BE2C (cell line): ENCODE measurements at regions not wholly inside any gene's neighbourhood (a gene's known extent, or its start where the extent isn't known, plus 50 kb on each side); places are given as distances from the start of the nearest gene placed in this dataset.

Experiments used
- DNase-seq: peaks from one replicate; pipeline ENCODE4 v3.0.0-alpha.2; 2020
- H3K27me3 ChIP-seq: fragments of 250-450 bp; sonication (Bioruptor Pico); 2 replicates; pipeline ENCODE4 v1.5.1; 2020; ENCODE audit warnings: mild to moderate bottlenecking
- H3K36me3 ChIP-seq: fragments of 250-450 bp; sonication (Bioruptor Pico); 2 replicates; pipeline ENCODE4 v1.5.1; 2020; ENCODE audit warnings: mild to moderate bottlenecking
- H3K4me1 ChIP-seq: fragments of 250-450 bp; sonication (Bioruptor Pico); 2 replicates; pipeline ENCODE4 v1.5.1; 2020
- H3K4me3 ChIP-seq: 2 replicates; pipeline ENCODE4 v1.5.1; 2011; ENCODE audit warnings: low read depth, low read length
- H3K9me3 ChIP-seq: fragments of 250-450 bp; sonication (Bioruptor Pico); 2 replicates; pipeline ENCODE4 v1.5.1; 2020
- TF ChIP-seq, protein P1 (sequence below): IDR thresholded peaks from 2 replicates; pipeline ENCODE4 v1.5.1; 2012; ENCODE audit warnings: mild to moderate bottlenecking, low read depth, low read length

DNA sequence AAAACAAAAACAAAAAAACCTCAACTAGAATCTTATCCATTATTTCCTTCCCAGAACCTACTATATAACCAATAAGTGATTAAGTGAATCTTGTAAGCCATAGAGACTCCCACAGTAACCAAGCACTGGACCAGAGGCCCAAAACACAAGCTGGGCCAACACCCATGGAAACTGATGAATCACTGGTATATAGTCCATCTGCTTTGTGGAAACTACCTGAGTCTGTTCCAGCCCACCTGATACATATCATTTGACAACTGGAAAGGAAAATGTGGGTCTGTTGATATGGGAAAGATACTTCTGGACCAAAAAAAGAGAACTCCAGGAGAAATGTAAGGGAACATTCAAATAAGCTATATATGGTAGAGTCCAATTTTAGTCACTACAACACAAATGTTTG lies 252.8 kb downstream of the MREG start:
- Histone ChIP-seq H3K36me3 (no peaks in the 10 kb centered on the region), H3K9me3 (no peaks in the 10 kb centered on the region), H3K4me1 (peaks cover 7% of the 10 kb centered on the region), H3K4me3 (no peak overlapping the region), H3K27me3 (no peaks in the 10 kb centered on the region)
- DNase-seq: no peak
- TF ChIP-seq, protein P1, sequence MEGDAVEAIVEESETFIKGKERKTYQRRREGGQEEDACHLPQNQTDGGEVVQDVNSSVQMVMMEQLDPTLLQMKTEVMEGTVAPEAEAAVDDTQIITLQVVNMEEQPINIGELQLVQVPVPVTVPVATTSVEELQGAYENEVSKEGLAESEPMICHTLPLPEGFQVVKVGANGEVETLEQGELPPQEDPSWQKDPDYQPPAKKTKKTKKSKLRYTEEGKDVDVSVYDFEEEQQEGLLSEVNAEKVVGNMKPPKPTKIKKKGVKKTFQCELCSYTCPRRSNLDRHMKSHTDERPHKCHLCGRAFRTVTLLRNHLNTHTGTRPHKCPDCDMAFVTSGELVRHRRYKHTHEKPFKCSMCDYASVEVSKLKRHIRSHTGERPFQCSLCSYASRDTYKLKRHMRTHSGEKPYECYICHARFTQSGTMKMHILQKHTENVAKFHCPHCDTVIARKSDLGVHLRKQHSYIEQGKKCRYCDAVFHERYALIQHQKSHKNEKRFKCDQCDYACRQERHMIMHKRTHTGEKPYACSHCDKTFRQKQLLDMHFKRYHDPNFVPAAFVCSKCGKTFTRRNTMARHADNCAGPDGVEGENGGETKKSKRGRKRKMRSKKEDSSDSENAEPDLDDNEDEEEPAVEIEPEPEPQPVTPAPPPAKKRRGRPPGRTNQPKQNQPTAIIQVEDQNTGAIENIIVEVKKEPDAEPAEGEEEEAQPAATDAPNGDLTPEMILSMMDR: no peak

DNA sequence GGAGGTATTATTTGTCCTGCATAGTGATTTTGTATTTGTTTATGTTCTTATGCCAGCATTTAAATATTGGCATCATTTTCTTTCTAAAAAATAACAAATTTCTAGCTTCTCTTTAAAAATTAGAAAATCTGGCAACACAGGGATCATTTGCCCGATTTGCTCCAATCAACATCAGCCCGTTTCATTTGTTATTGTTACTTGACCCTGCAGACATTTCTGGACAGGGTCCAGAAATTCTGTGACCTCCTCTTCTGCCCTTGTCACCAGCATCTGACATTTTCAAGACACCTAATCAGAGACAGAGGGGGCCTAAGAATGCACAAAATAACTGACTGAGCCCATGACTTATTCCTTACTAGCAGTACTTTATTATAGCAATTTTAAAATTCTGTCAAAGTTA lies 253.3 kb downstream of the MREG start:
- peaks cover 4% of the 10 kb centered on the region for H3K4me1 ChIP-seq
- TF ChIP-seq, protein P1: no peak
- no peaks in the 10 kb centered on the region for H3K9me3 ChIP-seq
- no peak overlapping the region for H3K4me3 ChIP-seq
- H3K27me3 ChIP-seq: no peaks in the 10 kb centered on the region
- no peak for DNase-seq
- no peaks in the 10 kb centered on the region for H3K36me3 ChIP-seq

- no peak for DNase-seq
- no peaks in the 10 kb centered on the region for H3K36me3 ChIP-seq
- H3K4me1 ChIP-seq: no peaks in the 10 kb centered on the region
- no peaks in the 10 kb centered on the region for H3K9me3 ChIP-seq
- H3K27me3 ChIP-seq: no peaks in the 10 kb centered on the region
- TF ChIP-seq, protein P1: no peak
- H3K4me3 ChIP-seq: no peak overlapping the region
Measured at GRCh38 chr2:215758691-215759090, 254.7 kb downstream of the MREG start.

DNA sequence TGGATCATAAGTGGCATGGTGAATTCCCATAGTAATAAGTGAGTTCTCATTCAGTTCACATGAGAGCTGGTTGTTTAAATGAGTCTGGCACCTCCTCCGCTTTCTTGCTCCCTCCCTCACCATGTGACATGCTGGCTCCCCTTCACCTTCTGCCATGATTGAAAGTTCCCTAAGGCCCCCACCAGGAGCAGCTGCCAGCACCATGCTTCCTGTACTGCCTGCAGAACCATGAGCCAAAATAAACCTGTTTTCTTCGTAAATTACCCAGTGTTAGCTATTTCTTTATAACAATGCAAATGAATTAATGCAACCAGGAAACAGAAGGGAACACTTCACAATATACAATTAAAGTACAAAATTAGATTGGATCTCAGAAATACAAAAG lies 257.0 kb downstream of the MREG start:
- no peaks in the 10 kb centered on the region for H3K9me3 ChIP-seq
- no peaks in the 10 kb centered on the region for H3K27me3 ChIP-seq
- no peak for DNase-seq
- no peak overlapping the region for H3K4me3 ChIP-seq
- TF ChIP-seq, protein P1: no peak
- no peaks in the 10 kb centered on the region for H3K36me3 ChIP-seq
- no peaks in the 10 kb centered on the region for H3K4me1 ChIP-seq

DNA sequence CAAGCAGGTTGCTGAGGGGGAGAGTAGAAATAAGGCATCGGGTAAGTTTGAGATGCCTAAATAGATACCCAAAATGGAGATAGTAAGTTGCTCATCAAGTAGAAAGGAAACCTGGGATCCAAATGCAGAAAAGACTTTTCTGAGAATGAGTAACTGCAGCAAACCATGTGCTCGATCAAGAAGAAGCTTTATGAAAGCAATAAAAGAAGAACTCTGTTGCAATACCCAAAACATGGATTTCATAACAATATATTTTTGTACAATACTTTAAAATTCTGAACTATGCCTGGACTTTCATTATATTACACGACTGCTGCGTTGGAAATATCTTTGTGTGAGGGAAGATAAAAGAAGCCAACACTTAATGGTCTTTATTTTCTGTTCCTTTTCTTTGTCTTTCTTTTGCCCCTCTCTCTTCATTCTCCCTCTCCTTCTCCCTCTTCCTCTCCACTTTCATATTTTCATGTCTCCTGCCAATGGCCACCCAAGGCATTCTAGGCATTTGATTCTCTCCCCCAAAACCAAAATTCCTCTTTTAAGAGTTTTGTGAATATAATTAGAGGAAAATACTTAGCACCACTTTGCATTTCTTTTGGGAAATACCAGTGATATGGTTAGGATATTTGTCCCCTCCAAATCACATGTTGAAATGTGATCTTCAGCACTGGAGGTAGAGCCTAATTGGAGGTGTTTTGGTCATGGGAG lies 257.6 kb downstream of the MREG start:
- TF ChIP-seq, protein P1: no peak
- no peaks in the 10 kb centered on the region for H3K9me3 ChIP-seq
- H3K27me3 ChIP-seq: no peaks in the 10 kb centered on the region
- no peak overlapping the region for H3K4me3 ChIP-seq
- no peak for DNase-seq
- H3K4me1 ChIP-seq: no peaks in the 10 kb centered on the region
- no peaks in the 10 kb centered on the region for H3K36me3 ChIP-seq

GRCh38 chr2:215754546-215754945 lies 258.8 kb downstream of the MREG start:
- no peaks in the 10 kb centered on the region for H3K4me1 ChIP-seq
- no peak for DNase-seq
- no peaks in the 10 kb centered on the region for H3K36me3 ChIP-seq
- H3K27me3 ChIP-seq: no peaks in the 10 kb centered on the region
- H3K9me3 ChIP-seq: no peaks in the 10 kb centered on the region
- H3K4me3 ChIP-seq: no peak overlapping the region
- TF ChIP-seq, protein P1: no peak
